ENCODE measurements at regions not wholly inside any gene's neighbourhood (a gene's known extent, or its start where the extent isn't known, plus 50 kb on each side); places are given as distances from the start of the nearest gene placed in this dataset.

DNA sequence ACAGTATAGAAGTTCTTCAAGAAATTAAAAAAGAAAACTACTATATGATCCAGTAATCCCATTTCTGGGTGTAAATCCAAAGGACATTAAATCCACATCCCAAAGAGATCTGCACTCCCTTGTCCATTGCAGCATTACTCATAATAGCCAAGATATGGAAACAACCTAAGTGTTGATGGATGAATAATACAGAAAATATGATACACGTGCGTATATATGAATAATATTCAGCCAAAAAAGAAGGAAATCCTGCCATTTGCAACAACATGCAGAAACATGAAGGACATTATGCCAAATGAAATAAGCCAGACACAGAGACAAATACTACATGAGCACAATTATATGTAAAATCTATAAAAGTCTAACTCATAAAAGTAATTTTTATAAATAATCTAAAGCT, 306.3 kb upstream of the ANO3 start:
- Histone ChIP-seq H3K4me2 (ENCODE audit: unreplicated experiment) (no peak overlapping the region), H3K27me3 (replicated peaks; ENCODE audit: insufficient read depth) (peaks cover 8% of the 10 kb centered on the region; the same call in 1 of the 2 replicates), H3K4me3 (no peak overlapping the region), H3K9me3 (ENCODE audit: low read depth) (no peaks in the 10 kb centered on the region), H2AFZ (no peak overlapping the region), H3K9ac (no peak overlapping the region), H3K4me1 (ENCODE audit: insufficient read depth) (0 out of 2 replicates have a peak, but pooled peaks cover 6% of the 10 kb centered on the region), H3K27ac (no peak overlapping the region), H3K36me3 (ENCODE audit: low read depth) (no peaks in the 10 kb centered on the region), H3K9me2 (ENCODE audit: insufficient read depth) (no peaks in the 10 kb centered on the region), H3K79me2 (ENCODE audit: insufficient read depth) (no peaks in the 10 kb centered on the region), H3F3A (ENCODE audit: insufficient read depth) (no peaks in the 10 kb centered on the region), H4K20me1 (ENCODE audit: insufficient read depth) (no peaks in the 10 kb centered on the region)
- 85 to 88% methylated on average over 2 of the region's 2 CpGs for WGBS, 2 experiments (ENCODE audit: low coverage in 1 of 2, low lambda C conversion rate in 2 of 2, missing lambda C conversion rate in 2 of 2)
- in situ Hi-C loops (cut with MboI), result no loop called here
- no peak for DNase-seq
- TF ChIP-seq EZH2 (IDR thresholded peaks at IDR 0.05; ENCODE audit: insufficient read depth, poor library complexity, severe bottlenecking) (no peak), EZH2phosphoT487 (IDR thresholded peaks at IDR 0.05; ENCODE audit: insufficient read depth, low read depth) (no peak)

- TF ChIP-seq EZH2phosphoT487 (IDR thresholded peaks at IDR 0.05; ENCODE audit: insufficient read depth, low read depth) (no peak), EZH2 (IDR thresholded peaks at IDR 0.05; ENCODE audit: insufficient read depth, poor library complexity, severe bottlenecking) (no peak)
- Histone ChIP-seq H3K9me2 (ENCODE audit: insufficient read depth) (no peaks in the 10 kb centered on the region), H3K36me3 (ENCODE audit: low read depth) (no peaks in the 10 kb centered on the region), H3K4me2 (ENCODE audit: unreplicated experiment) (no peak overlapping the region), H3K79me2 (ENCODE audit: insufficient read depth) (no peaks in the 10 kb centered on the region), H4K20me1 (ENCODE audit: insufficient read depth) (no peaks in the 10 kb centered on the region), H3K9ac (no peak overlapping the region), H2AFZ (no peak overlapping the region), H3F3A (ENCODE audit: insufficient read depth) (no peaks in the 10 kb centered on the region), H3K9me3 (ENCODE audit: low read depth) (no peaks in the 10 kb centered on the region), H3K27me3 (replicated peaks; ENCODE audit: insufficient read depth) (peaks cover 8% of the 10 kb centered on the region; the same call in 1 of the 2 replicates), H3K4me3 (no peak overlapping the region), H3K27ac (no peak overlapping the region), H3K4me1 (ENCODE audit: insufficient read depth) (0 out of 2 replicates have a peak, but pooled peaks cover 6% of the 10 kb centered on the region)
- DNase-seq, result no peak
- WGBS, 2 experiments (ENCODE audit: low coverage in 1 of 2, low lambda C conversion rate in 2 of 2, missing lambda C conversion rate in 2 of 2), result 63 to 81% methylated on average over 1 of the region's 1 CpG
- in situ Hi-C loops (cut with MboI), result no loop called here
Measured at GRCh38 chr11:26026078-26026477, 305.9 kb upstream of the ANO3 start.

- Histone ChIP-seq H3K9ac (no peak overlapping the region), H3K9me3 (ENCODE audit: low read depth) (no peaks in the 10 kb centered on the region), H3K36me3 (ENCODE audit: low read depth) (no peaks in the 10 kb centered on the region), H3F3A (ENCODE audit: insufficient read depth) (no peaks in the 10 kb centered on the region), H3K4me2 (ENCODE audit: unreplicated experiment) (no peak overlapping the region), H3K4me3 (no peak overlapping the region), H4K20me1 (ENCODE audit: insufficient read depth) (no peaks in the 10 kb centered on the region), H3K4me1 (ENCODE audit: insufficient read depth) (0 out of 2 replicates have a peak, but pooled peaks cover 6% of the 10 kb centered on the region), H2AFZ (no peak overlapping the region), H3K79me2 (ENCODE audit: insufficient read depth) (no peaks in the 10 kb centered on the region), H3K27me3 (replicated peaks; ENCODE audit: insufficient read depth) (peaks cover 7% of the 10 kb centered on the region; the same call in 1 of the 2 replicates), H3K9me2 (ENCODE audit: insufficient read depth) (no peaks in the 10 kb centered on the region), H3K27ac (no peak overlapping the region)
- DNase-seq, result no peak
- TF ChIP-seq EZH2phosphoT487 (IDR thresholded peaks at IDR 0.05; ENCODE audit: insufficient read depth, low read depth), result no peak
- TF ChIP-seq EZH2 (IDR thresholded peaks at IDR 0.05; ENCODE audit: insufficient read depth, poor library complexity, severe bottlenecking), result no peak
- in situ Hi-C loops (cut with MboI), result no loop called here
Measured at GRCh38 chr11:26027887-26028286, 304.0 kb upstream of the ANO3 start.

DNA sequence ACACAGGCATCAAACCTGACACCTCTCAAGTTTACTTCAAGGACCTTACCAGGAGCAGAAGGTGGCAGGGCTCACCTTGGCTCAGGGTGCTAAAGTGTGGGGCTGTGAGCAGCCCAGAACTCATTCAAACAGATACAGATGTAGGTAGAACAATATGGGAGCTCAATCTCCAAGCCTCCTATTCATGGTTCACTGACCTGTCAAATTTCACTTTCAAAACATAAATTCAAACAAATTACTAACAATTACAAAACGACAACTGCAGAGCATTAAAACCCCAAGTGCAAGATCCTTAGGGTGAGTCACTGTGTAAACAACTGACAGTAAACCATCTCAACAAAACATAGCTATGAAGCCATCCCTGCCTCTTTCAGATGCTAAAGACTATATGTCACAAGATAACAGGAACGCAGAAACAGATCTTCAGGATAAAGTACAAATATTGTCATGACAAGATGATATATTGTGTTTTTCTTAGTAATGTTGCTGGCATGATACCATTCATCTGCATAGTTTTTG, 303.5 kb upstream of the ANO3 start:
- no peak for TF ChIP-seq EZH2phosphoT487 (IDR thresholded peaks at IDR 0.05; ENCODE audit: insufficient read depth, low read depth)
- no peak for TF ChIP-seq EZH2 (IDR thresholded peaks at IDR 0.05; ENCODE audit: insufficient read depth, poor library complexity, severe bottlenecking)
- DNase-seq, result peak; percentile 57
- in situ Hi-C loops (cut with MboI), result no loop called here
- H3K9me2 ChIP-seq (ENCODE audit: insufficient read depth), result no peaks in the 10 kb centered on the region
- no peaks in the 10 kb centered on the region for H3K9me3 ChIP-seq (ENCODE audit: low read depth)
- no peaks in the 10 kb centered on the region for H4K20me1 ChIP-seq (ENCODE audit: insufficient read depth)
- H3K4me1 ChIP-seq (ENCODE audit: insufficient read depth), result 0 out of 2 replicates have a peak, but pooled peaks cover 6% of the 10 kb centered on the region
- no peaks in the 10 kb centered on the region for H3F3A ChIP-seq (ENCODE audit: insufficient read depth)
- H3K27ac ChIP-seq, result no peak overlapping the region
- 2 to 4% methylated on average over 2 of the region's 2 CpGs for WGBS, 2 experiments (ENCODE audit: low coverage in 1 of 2, low lambda C conversion rate in 2 of 2, missing lambda C conversion rate in 2 of 2)
- no peak overlapping the region for H3K9ac ChIP-seq
- no peaks in the 10 kb centered on the region for H3K79me2 ChIP-seq (ENCODE audit: insufficient read depth)
- 0 out of 2 replicates have a peak, but pooled peaks cover 2% of the 10 kb centered on the region for H3K27me3 ChIP-seq (replicated peaks; ENCODE audit: insufficient read depth)
- no peaks in the 10 kb centered on the region for H3K36me3 ChIP-seq (ENCODE audit: low read depth)
- no peak overlapping the region for H3K4me3 ChIP-seq
- H2AFZ ChIP-seq, result no peak overlapping the region
- H3K4me2 ChIP-seq (ENCODE audit: unreplicated experiment), result no peak overlapping the region

DNA sequence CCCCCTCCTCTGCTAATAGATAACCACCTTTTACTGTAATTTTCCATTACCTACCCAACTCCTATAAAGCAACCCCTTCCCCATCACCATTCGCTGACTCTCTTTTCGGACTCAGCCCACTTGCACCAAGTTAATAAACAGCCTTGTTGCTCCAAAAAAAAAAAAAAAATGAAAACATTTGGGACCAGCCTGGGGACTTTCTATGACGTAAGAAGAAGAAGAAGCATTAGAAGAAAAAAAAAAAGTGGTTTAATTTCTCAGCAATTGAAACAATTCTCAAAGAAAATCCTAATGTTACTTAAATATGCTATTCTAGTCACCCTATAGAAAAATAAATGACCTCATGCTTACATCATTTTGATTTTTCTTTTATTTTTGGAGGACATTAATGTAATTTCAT, 301.5 kb upstream of the ANO3 start:
- no peaks in the 10 kb centered on the region for H3F3A ChIP-seq (ENCODE audit: insufficient read depth)

More for the DNA sequence above, 301.5 kb upstream of the ANO3 start:
- WGBS, 2 experiments (ENCODE audit: low coverage in 1 of 2, low lambda C conversion rate in 2 of 2, missing lambda C conversion rate in 2 of 2), result 81 to 85% methylated on average over 3 of the region's 3 CpGs
- Histone ChIP-seq H3K4me2 (ENCODE audit: unreplicated experiment) (no peak overlapping the region), H3K4me1 (ENCODE audit: insufficient read depth) (0 out of 2 replicates have a peak, but pooled peaks cover 6% of the 10 kb centered on the region), H3K36me3 (ENCODE audit: low read depth) (no peaks in the 10 kb centered on the region), H3K27ac (no peak overlapping the region), H3K9me2 (ENCODE audit: insufficient read depth) (no peaks in the 10 kb centered on the region), H3K9me3 (ENCODE audit: low read depth) (no peaks in the 10 kb centered on the region), H4K20me1 (ENCODE audit: insufficient read depth) (no peaks in the 10 kb centered on the region), H3K4me3 (no peak overlapping the region), H2AFZ (no peak overlapping the region), H3K9ac (no peak overlapping the region), H3K27me3 (replicated peaks; ENCODE audit: insufficient read depth) (no peaks in the 10 kb centered on the region), H3K79me2 (ENCODE audit: insufficient read depth) (no peaks in the 10 kb centered on the region)
- DNase-seq, result no peak
- TF ChIP-seq EZH2 (IDR thresholded peaks at IDR 0.05; ENCODE audit: insufficient read depth, poor library complexity, severe bottlenecking) (no peak), EZH2phosphoT487 (IDR thresholded peaks at IDR 0.05; ENCODE audit: insufficient read depth, low read depth) (no peak)
- in situ Hi-C loops (cut with MboI), result no loop called here

All from GM23248 (cell line).